ENCODE measurements at regions not wholly inside any gene's neighbourhood (a gene's known extent, or its start where the extent isn't known, plus 50 kb on each side); places are given as distances from the start of the nearest gene placed in this dataset.

DNA sequence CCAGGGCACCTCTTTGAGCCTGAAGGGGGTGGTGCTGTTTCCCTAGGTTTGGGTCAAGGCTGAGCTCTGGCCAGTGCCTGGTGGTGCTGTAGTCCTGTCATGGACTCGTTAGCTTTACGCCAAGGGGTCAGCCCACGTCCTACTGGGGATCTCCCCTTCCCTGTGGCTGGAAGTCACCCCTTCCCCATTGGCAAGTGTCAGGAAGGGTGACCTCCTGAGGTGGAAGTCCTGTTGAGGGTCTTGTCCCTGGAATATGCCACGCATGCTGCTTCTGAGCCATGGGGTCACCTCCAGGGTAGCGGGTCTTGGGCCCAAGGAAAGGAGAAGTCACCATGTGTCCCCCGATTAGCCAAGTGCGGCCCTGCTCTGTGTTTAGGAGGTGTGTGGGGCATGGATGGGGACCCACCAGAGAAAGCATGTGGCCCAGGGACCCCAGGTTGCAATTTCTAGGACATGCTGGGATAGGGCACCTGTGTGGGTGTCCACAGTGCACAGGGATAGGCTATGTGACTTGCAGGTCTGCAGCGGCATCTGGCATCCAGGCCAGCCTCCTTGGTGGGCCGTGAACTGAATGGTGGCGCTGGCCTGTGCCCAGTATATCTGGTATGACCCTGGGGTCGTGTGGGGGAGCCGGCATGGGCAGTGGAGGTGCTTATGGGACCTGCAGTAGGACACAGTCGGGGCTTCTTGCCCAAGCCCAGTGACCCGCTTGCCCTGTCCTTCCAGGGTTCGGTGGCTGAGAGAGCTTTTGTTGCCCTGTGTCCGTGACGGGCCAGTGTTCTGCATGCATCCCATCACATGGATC, 226.7 kb downstream of the SNRPN start:
- no peaks in the 10 kb centered on the region for H3K27me3 ChIP-seq (ENCODE audit: control insufficient read depth in 1 of 2, insufficient read depth in 1 of 2, low read length in 2 of 2)
- no peak overlapping the region for H4K8ac ChIP-seq (ENCODE audit: low read length)
- WGBS: 83% methylated on average over 17 of the region's 17 CpGs

DNA sequence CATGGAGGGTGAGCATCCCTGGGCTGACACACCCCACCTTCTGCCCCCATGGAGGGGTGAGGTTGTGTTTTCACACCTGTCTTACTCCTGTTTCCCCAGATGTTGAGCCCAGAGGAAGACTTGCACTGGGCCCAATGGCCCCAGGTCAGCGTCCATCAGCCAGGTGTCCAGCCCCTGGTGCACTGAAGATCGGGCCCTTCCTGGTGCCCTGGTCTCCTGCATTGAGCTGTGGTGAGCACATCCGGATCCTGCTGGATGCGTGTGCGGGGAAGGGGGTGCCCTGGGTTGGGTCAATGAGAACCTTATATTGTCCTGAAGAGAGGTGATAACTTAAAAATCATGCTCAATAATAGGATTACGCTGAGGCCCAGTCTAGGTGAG, 227.3 kb downstream of the SNRPN start:
- Histone ChIP-seq H3K4me1 (ENCODE audit: control insufficient read depth, insufficient read depth, low read depth, low read length) (no peaks in the 10 kb centered on the region), H3K36me3 (ENCODE audit: control insufficient read depth in 1 of 2, insufficient read depth in 2 of 2, low read depth in 1 of 2, low read length in 2 of 2) (no peaks in the 10 kb centered on the region), H3K27me3 (ENCODE audit: control insufficient read depth in 1 of 2, insufficient read depth in 1 of 2, low read length in 2 of 2) (no peaks in the 10 kb centered on the region), H4K8ac (ENCODE audit: low read length) (no peak overlapping the region), H2BK5ac (ENCODE audit: low read depth, low read length, poor library complexity, severe bottlenecking) (no peak overlapping the region), H3K79me1 (replicated peaks; ENCODE audit: low read length, poor library complexity, severe bottlenecking) (no peaks in the 10 kb centered on the region), H3K27ac (ENCODE audit: low read length, poor library complexity, severe bottlenecking) (no peak overlapping the region), H2BK120ac (ENCODE audit: low read depth, low read length) (no peak overlapping the region), H3K14ac (ENCODE audit: low read length in 2 of 2) (no peak overlapping the region), H3K4me2 (ENCODE audit: low read length, poor library complexity, severe bottlenecking) (no peak overlapping the region), H3K4me3 (ENCODE audit: insufficient read depth in 1 of 2, low read depth in 1 of 2, low read length in 2 of 2) (no peak overlapping the region), H3K4ac (ENCODE audit: low read depth in 1 of 2, low read length in 2 of 2) (no peak overlapping the region), H3K18ac (ENCODE audit: low read depth in 1 of 2, low read length in 2 of 2) (no peak overlapping the region), H2AFZ (ENCODE audit: low read depth, low read length) (no peak overlapping the region), H4K91ac (ENCODE audit: low read length) (no peak overlapping the region), H2BK12ac (ENCODE audit: low read length in 2 of 2) (no peak overlapping the region), H3K9me3 (ENCODE audit: control insufficient read depth, low read length) (peaks cover 7% of the 10 kb centered on the region), H3K23ac (ENCODE audit: low read length in 2 of 2) (no peak overlapping the region), H3K9ac (ENCODE audit: low read length) (no peak overlapping the region), H2BK15ac (ENCODE audit: low read depth, poor library complexity, severe bottlenecking) (no peak overlapping the region), H2AK5ac (ENCODE audit: low read length, severe bottlenecking) (no peak overlapping the region)
- WGBS: 89% methylated on average over 6 of the region's 6 CpGs
- no peak for DNase-seq

More for the DNA sequence above, 226.7 kb downstream of the SNRPN start:
- H3K14ac ChIP-seq (ENCODE audit: low read length in 2 of 2): no peak overlapping the region
- DNase-seq: no peak
- no peaks in the 10 kb centered on the region for H3K4me1 ChIP-seq (ENCODE audit: control insufficient read depth, insufficient read depth, low read depth, low read length)
- no peak overlapping the region for H3K23ac ChIP-seq (ENCODE audit: low read length in 2 of 2)
- no peaks in the 10 kb centered on the region for H3K36me3 ChIP-seq (ENCODE audit: control insufficient read depth in 1 of 2, insufficient read depth in 2 of 2, low read depth in 1 of 2, low read length in 2 of 2)
- no peak overlapping the region for H2BK120ac ChIP-seq (ENCODE audit: low read depth, low read length)
- no peak overlapping the region for H3K18ac ChIP-seq (ENCODE audit: low read depth in 1 of 2, low read length in 2 of 2)
- H2AK5ac ChIP-seq (ENCODE audit: low read length, severe bottlenecking): no peak overlapping the region
- H3K9ac ChIP-seq (ENCODE audit: low read length): no peak overlapping the region
- H3K4ac ChIP-seq (ENCODE audit: low read depth in 1 of 2, low read length in 2 of 2): no peak overlapping the region
- no peak overlapping the region for H2AFZ ChIP-seq (ENCODE audit: low read depth, low read length)
- H3K4me2 ChIP-seq (ENCODE audit: low read length, poor library complexity, severe bottlenecking): no peak overlapping the region
- H2BK12ac ChIP-seq (ENCODE audit: low read length in 2 of 2): no peak overlapping the region
- no peak overlapping the region for H2BK15ac ChIP-seq (ENCODE audit: low read depth, poor library complexity, severe bottlenecking)
- no peaks in the 10 kb centered on the region for H3K79me1 ChIP-seq (replicated peaks; ENCODE audit: low read length, poor library complexity, severe bottlenecking)
- no peak overlapping the region for H2BK5ac ChIP-seq (ENCODE audit: low read depth, low read length, poor library complexity, severe bottlenecking)
- no peak overlapping the region for H3K27ac ChIP-seq (ENCODE audit: low read length, poor library complexity, severe bottlenecking)
- H3K9me3 ChIP-seq (ENCODE audit: control insufficient read depth, low read length): peaks cover 7% of the 10 kb centered on the region
- no peak overlapping the region for H4K91ac ChIP-seq (ENCODE audit: low read length)
- H3K4me3 ChIP-seq (ENCODE audit: insufficient read depth in 1 of 2, low read depth in 1 of 2, low read length in 2 of 2): no peak overlapping the region

DNA sequence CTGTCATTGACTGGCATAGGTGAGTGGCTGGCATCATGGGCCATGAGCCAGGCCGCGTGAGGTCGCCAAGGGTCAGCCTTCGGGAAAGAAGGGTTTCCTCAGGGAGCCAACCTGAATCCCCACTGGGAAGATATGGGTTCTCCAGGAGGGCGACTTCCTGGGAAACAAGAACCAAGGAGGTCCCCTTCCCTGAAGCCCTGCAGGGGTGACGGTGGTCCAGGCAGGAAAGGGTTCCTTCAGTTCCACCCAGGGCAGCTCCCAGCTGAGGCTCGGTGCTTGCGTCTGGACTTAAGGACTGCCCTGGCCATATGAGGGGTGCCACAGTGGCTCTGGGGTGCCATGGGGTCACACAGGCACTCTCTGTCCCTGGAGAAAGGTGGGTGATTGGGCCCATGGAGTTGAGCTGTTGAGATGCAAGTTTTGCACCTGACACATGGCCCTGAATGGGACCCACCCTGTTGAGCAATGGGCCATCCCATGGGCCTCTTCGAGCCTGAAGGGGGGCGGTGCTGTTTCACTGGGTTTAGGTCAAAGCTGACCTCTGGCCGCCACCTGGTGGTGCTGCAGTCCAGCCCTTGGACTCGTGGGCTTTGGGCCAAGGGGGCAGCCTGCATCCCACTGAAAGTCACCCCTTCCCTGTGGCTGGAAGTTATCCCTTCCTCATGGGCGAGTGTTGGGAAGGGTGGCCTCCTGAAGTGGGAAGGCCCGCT, 228.1 kb downstream of the SNRPN start:
- H3K79me1 ChIP-seq (replicated peaks; ENCODE audit: low read length, poor library complexity, severe bottlenecking): no peaks in the 10 kb centered on the region
- no peak overlapping the region for H2AFZ ChIP-seq (ENCODE audit: low read depth, low read length)
- 85% methylated on average over 14 of the region's 14 CpGs for WGBS
- no peak overlapping the region for H2BK5ac ChIP-seq (ENCODE audit: low read depth, low read length, poor library complexity, severe bottlenecking)
- H3K4me1 ChIP-seq (ENCODE audit: control insufficient read depth, insufficient read depth, low read depth, low read length): no peaks in the 10 kb centered on the region
- no peak overlapping the region for H3K23ac ChIP-seq (ENCODE audit: low read length in 2 of 2)
- no peak for DNase-seq
- H4K91ac ChIP-seq (ENCODE audit: low read length): no peak overlapping the region
- no peak overlapping the region for H3K4ac ChIP-seq (ENCODE audit: low read depth in 1 of 2, low read length in 2 of 2)
- H3K27me3 ChIP-seq (ENCODE audit: control insufficient read depth in 1 of 2, insufficient read depth in 1 of 2, low read length in 2 of 2): no peaks in the 10 kb centered on the region
- H2BK120ac ChIP-seq (ENCODE audit: low read depth, low read length): no peak overlapping the region
- peaks cover 7% of the 10 kb centered on the region for H3K9me3 ChIP-seq (ENCODE audit: control insufficient read depth, low read length)
- H2AK5ac ChIP-seq (ENCODE audit: low read length, severe bottlenecking): no peak overlapping the region
- no peak overlapping the region for H3K9ac ChIP-seq (ENCODE audit: low read length)
- no peak overlapping the region for H3K14ac ChIP-seq (ENCODE audit: low read length in 2 of 2)
- H3K4me2 ChIP-seq (ENCODE audit: low read length, poor library complexity, severe bottlenecking): no peak overlapping the region
- H3K27ac ChIP-seq (ENCODE audit: low read length, poor library complexity, severe bottlenecking): no peak overlapping the region
- H2BK15ac ChIP-seq (ENCODE audit: low read depth, poor library complexity, severe bottlenecking): no peak overlapping the region
- H3K4me3 ChIP-seq (ENCODE audit: insufficient read depth in 1 of 2, low read depth in 1 of 2, low read length in 2 of 2): no peak overlapping the region
- H4K8ac ChIP-seq (ENCODE audit: low read length): no peak overlapping the region
- H2BK12ac ChIP-seq (ENCODE audit: low read length in 2 of 2): no peak overlapping the region
- no peak overlapping the region for H3K18ac ChIP-seq (ENCODE audit: low read depth in 1 of 2, low read length in 2 of 2)
- H3K36me3 ChIP-seq (ENCODE audit: control insufficient read depth in 1 of 2, insufficient read depth in 2 of 2, low read depth in 1 of 2, low read length in 2 of 2): no peaks in the 10 kb centered on the region

DNA sequence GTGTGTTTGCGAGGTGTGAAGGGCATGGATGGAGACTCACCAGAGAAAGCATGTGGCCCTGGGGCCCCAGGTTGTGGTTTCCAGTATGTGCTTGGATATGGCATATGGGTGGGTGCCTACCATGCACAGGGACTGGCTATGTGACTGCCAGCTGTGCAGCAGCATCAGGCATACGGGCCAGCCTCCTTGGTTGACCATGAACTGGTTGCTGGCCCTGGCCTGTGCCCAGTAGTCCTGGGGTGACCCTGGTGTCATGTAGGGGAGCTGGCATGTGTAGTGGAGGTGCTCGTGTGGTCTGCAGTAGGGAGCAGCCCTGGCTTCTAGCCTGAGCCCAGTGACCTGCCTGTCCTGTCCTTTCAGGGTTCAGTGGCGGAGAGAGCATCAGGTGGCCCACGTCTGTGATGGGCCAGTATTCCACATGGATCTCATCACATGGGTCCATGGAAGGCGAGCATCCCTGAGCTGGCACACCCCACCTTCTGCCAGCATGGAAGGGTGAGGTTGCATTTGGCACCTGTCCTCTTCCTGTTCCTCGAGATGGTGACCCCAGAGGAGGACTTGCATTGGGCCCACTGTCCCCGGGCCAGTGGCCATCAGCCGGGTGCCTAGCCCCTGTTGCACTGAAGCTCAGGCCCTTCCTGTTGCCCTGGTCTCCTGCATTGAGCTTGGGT, 228.9 kb downstream of the SNRPN start:
- no peak overlapping the region for H2BK15ac ChIP-seq (ENCODE audit: low read depth, poor library complexity, severe bottlenecking)
- H3K4me1 ChIP-seq (ENCODE audit: control insufficient read depth, insufficient read depth, low read depth, low read length): no peaks in the 10 kb centered on the region
- H3K36me3 ChIP-seq (ENCODE audit: control insufficient read depth in 1 of 2, insufficient read depth in 2 of 2, low read depth in 1 of 2, low read length in 2 of 2): no peaks in the 10 kb centered on the region
- no peak overlapping the region for H2AFZ ChIP-seq (ENCODE audit: low read depth, low read length)
- H3K14ac ChIP-seq (ENCODE audit: low read length in 2 of 2): no peak overlapping the region
- no peak overlapping the region for H3K23ac ChIP-seq (ENCODE audit: low read length in 2 of 2)
- no peak overlapping the region for H2BK120ac ChIP-seq (ENCODE audit: low read depth, low read length)
- H3K4me2 ChIP-seq (ENCODE audit: low read length, poor library complexity, severe bottlenecking): no peak overlapping the region
- no peak overlapping the region for H3K4me3 ChIP-seq (ENCODE audit: insufficient read depth in 1 of 2, low read depth in 1 of 2, low read length in 2 of 2)
- H3K27ac ChIP-seq (ENCODE audit: low read length, poor library complexity, severe bottlenecking): no peak overlapping the region
- H3K4ac ChIP-seq (ENCODE audit: low read depth in 1 of 2, low read length in 2 of 2): no peak overlapping the region
- no peak overlapping the region for H3K18ac ChIP-seq (ENCODE audit: low read depth in 1 of 2, low read length in 2 of 2)
- no peak overlapping the region for H3K9ac ChIP-seq (ENCODE audit: low read length)
- H3K27me3 ChIP-seq (ENCODE audit: control insufficient read depth in 1 of 2, insufficient read depth in 1 of 2, low read length in 2 of 2): no peaks in the 10 kb centered on the region
- H2BK12ac ChIP-seq (ENCODE audit: low read length in 2 of 2): no peak overlapping the region
- no peak overlapping the region for H4K8ac ChIP-seq (ENCODE audit: low read length)
- DNase-seq: no peak
- 75% methylated on average over 9 of the region's 9 CpGs for WGBS
- H4K91ac ChIP-seq (ENCODE audit: low read length): no peak overlapping the region
- H3K79me1 ChIP-seq (replicated peaks; ENCODE audit: low read length, poor library complexity, severe bottlenecking): no peaks in the 10 kb centered on the region
- no peak overlapping the region for H2AK5ac ChIP-seq (ENCODE audit: low read length, severe bottlenecking)
- H2BK5ac ChIP-seq (ENCODE audit: low read depth, low read length, poor library complexity, severe bottlenecking): no peak overlapping the region
- H3K9me3 ChIP-seq (ENCODE audit: control insufficient read depth, low read length): peaks cover 7% of the 10 kb centered on the region
